HG03108 (cell line): ENCODE measurements at regions not wholly inside any gene's neighbourhood (a gene's known extent, or its start where the extent isn't known, plus 50 kb on each side); places are given as distances from the start of the nearest gene placed in this dataset.

ENCODE experiments used
- ATAC-seq: cut with Tn5 transposase; IDR thresholded peaks from one replicate; pipeline ENCODE4 v1.9.1; 2021; ENCODE audit warnings: moderate library complexity; ENCODE audit not compliant: unreplicated experiment

- no peak for ATAC-seq
These were observed 272.8 kb upstream of the GATB start for GRCh38 chr4:152033621-152034020.

DNA sequence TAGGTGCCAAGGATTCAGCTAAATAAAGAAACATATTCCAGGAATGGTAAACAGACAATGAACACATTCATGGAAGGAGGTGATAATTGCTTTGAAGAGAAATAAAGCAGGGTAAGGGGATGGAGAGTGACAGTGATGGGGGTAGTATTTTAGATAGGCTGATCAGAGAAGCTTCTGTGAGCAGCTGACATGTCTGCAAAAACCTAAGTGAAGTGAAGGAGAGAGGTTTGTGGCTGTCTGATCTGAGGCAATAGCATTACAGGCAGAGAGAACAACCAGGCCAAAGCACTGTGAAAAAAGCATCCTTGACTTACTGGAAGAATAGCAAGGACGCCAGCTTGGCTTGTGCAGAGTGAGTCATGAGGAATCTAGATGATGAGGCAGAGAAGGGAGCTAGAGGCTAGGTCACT lies 271.9 kb upstream of the GATB start:
- ATAC-seq: no peak

GRCh38 chr4:152029631-152030030 lies 268.8 kb upstream of the GATB start:
- no peak for ATAC-seq

- ATAC-seq: no peak
These were observed 267.3 kb upstream of the GATB start for GRCh38 chr4:152028131-152028530.

- ATAC-seq: no peak
These were observed 264.1 kb upstream of the GATB start for GRCh38 chr4:152024881-152025280.

- no peak for ATAC-seq
These were observed 262.9 kb upstream of the GATB start for GRCh38 chr4:152023674-152024073.

DNA sequence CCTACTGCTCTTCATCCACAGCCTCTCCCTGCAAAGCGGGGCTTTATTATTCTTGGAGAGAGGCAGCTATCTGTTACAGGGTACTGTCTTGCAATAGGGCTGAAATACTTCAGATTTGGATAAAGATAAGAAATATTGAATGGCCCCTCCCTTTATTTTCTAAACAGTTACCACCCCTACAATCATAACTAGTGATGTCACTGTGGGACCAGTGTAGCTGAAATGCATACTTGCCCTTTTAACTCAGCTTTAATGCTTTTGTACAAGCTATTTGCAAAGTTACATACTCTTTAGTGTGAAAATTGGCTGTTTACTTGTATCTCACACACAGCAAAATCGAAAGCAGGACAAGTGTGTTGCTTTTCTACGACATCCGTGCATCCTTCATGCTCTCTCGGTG lies 261.7 kb upstream of the GATB start:
- ATAC-seq: no peak

DNA sequence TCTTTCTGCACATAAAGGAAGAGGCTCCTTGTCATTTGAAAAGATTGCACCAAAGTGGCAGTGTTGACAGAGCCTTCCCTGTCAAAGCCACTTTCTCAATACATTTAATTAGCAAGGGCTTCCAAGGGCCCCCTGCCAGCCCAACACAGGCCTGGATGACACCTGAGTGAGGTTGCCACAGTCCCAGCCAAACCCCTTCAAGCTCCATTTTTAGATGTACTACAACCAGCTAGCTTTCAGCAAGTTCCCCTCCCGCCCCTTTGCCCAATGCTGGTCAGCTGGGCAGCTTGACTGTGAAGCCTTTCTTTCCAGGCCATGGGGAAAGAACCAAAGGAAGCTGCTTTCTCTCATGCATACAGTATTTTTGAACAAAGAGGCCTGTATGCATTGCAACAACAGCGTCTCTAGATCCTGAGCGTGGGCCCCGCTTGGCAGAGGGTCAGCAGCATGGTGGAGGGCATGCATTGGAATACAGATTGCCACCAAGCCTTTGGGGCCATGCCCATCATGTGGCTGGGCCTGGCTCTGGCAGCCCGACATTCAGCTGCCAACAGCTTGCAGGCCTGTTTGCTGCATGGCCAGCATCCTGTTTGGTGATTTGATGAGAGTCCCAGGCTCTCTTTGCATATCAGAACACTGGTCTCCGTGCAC lies 261.1 kb upstream of the GATB start:
- no peak for ATAC-seq

DNA sequence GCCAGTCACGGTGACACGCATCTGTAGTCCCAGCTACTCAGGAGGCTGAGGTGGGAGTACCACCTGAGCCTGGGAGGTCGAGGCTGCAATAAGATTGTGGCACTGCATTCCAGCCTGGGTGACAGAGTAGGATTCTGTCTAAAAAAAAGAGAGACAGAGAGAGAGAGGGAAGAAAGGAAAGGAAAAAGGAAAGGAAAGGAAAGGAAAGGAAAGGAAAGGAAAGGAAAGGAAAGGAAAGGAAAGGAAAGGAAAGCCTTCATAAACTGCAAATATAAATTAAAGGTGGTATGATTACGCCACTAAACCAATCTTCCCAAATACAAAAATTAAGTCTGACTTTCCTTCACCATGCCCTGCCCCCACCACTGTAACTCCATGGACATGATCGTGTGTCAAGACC lies 259.3 kb upstream of the GATB start:
- ATAC-seq: no peak

DNA sequence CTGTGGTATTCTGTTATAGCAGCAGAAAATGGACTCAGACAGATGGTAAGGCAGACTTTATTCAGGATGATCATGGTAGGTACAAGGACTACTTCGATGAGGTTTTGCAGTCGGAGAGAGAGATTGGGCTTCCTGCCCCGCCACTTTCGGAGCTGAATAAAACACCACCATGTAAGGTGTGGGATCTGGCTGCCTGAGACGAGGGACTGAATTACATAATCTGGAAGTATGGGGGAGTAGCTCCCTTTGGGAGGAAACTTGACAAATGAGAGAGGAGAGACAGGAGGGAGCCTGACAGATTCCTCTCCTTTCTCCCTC lies 255.5 kb upstream of the GATB start:
- ATAC-seq: no peak

DNA sequence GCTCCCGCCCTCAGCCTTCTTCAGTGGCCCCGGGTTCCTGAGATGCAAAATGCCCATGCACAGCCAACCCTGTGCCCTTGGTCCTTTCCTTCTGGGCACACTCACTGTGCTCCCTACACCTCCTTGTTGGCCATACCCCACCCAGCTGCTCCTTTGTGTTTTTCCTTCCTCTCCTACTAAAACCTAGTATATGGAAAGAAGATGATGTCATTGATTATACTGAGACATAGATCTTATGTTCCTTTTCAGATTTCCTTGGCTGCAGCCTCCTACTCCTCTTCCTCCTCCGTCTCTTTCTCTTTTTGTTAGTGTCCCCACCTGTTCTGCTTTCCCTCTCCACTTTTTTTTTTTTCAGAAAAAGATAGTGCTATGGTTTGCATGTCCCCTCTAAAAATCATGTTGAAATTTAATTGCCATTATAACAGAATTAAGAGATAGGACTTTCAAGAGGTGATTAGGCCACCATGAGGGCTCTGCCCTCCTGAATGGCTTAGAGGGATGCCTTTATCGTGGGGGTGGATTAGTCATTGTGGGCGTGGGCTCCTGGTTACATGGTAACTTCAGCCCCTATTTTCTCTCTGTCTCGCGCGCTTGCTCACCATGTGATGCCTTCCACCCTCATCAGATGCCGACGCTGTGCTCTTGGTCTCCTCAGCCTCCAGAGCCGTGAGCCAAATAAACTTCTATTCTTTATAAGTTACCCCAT lies 254.9 kb upstream of the GATB start:
- no peak for ATAC-seq

DNA sequence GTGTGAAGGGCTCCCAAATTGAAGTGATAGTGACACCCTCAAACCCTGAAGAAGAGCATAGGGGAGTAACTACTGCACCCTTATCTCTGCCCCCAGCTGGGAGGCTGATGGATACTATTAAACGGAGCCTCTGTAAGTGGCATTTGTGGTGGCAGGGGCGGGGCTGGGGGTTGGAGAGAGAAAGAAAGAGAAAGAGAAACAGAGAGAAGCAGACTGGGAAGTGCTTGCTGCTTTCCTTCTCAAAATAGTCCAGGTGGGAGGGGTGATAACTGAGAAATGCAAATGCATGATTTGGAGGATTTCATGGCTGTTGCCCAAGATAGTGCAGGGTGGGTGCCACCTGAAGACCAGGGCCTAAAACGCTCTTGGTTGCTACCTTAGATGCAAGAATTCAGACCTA lies 253.5 kb upstream of the GATB start:
- peak; percentile 90 for ATAC-seq

DNA sequence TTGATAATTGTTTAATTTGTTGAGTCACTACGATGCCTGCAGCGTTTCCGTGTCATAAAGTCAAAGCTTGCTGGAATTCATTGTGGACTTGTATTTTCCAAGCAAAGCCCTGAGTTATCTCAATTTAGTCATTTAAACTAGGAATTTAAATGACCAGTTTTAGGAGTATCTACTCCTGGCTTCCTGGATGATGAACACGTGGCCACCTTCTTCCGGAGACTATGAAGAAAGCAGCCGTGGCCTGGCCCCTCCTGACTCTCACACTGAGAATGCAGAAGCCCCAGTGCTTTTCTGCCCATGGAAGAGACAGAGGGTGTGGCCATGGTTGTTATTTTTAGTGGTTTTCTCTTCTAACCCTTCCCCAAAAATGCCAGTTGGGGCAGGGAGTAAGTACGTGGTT lies 250.7 kb upstream of the GATB start:
- ATAC-seq: no peak

- ATAC-seq: no peak
These were observed 249.9 kb upstream of the GATB start for GRCh38 chr4:152010710-152011079.

- ATAC-seq: no peak
These were observed 249.3 kb upstream of the GATB start for GRCh38 chr4:152009983-152010709.

DNA sequence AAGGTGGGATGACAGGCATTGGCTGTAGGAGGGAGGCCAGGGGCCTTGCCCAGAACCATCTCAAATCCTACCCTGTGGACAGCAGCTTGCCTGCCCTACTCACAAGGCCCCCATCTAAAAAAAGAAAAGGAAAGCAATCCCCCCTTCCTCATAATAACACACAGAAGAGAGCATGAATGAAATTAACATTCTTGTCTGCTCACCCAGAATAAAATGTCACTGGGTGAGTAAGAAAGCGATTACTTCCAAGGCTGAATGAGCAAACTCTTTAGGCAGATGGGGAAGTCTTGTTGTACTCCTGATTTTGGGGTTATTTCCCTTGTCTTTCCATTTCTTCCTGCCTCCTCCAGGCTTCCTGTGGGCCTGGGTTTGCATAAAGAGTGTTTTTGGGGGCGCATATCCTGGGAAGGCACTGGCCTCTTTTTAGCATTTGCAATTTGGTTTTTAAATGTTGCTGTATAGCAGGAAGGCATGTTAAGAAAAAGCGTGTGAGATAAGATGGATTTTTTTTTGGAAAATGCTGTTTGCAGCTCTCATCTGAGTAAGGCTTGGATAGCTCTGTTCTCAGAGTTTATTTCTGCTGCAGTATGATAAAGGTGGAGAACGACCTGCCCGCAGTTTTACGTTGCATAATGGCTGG lies 248.3 kb upstream of the GATB start:
- ATAC-seq: no peak

GRCh38 chr4:152007111-152007510 lies 246.3 kb upstream of the GATB start:
- no peak for ATAC-seq

DNA sequence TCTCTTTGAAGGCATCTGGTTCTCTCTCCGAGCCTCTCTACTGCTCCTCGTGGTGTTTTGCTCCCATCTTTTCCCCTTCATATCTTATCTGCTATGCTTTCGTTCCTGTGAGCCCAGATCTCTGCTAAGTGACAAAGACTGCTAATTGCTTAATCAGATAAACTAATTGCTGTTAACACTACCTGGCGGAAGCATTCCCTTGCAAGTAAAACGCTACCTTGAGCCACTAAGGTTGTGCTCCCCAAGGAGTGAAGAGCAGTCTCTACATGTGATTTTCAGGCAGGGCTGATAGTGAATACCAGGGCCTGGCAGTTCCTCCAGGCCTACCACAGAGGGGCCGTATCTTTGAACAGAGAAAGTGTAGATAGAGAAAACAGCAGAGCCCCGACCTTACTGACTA lies 244.0 kb upstream of the GATB start:
- no peak for ATAC-seq

GRCh38 chr4:152000518-152000917 lies 239.7 kb upstream of the GATB start:
- ATAC-seq: no peak

DNA sequence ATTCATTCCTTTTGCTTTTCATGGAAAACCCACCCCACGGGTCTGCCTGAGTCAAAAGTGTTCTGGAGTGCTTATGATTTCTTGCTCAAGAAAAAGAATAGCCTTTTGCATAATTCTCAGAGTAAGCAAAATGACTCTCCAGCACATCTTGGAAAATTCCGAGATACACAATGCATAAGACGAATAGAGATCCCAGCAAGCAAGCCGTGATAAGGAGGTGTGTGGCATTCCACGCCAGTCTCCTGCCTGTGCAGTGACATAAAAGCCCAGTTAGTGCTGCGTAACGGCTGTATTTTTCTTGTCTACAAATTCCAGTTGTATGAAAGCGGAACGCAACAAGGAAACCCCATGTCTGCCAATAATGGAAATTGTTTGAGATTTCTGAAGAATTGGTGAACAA lies 237.9 kb upstream of the GATB start:
- no peak for ATAC-seq

GRCh38 chr4:151997461-151997860 lies 236.7 kb upstream of the GATB start:
- ATAC-seq: no peak

GRCh38 chr4:151994429-151994828 lies 233.6 kb upstream of the GATB start:
- ATAC-seq: no peak
